ENCODE measurements at regions not wholly inside any gene's neighbourhood (a gene's known extent, or its start where the extent isn't known, plus 50 kb on each side); places are given as distances from the start of the nearest gene placed in this dataset.

- TF ChIP-seq MAX (IDR thresholded peaks at IDR 0.05; ENCODE audit: low read depth, low read length) (no peak), MYC (IDR thresholded peaks at IDR 0.05; ENCODE audit: low read depth, low read length) (no peak), CTCF (IDR thresholded peaks at IDR 0.05; ENCODE audit: low read depth, low read length) (no peak), POLR2A (IDR thresholded peaks at IDR 0.05; ENCODE audit: extremely low read depth, insufficient read length) (no peak)
- no peak for DNase-seq (ENCODE audit: low read depth)
- H3K4me3 ChIP-seq (ENCODE audit: low read depth, low read length): no peak overlapping the region
Measured at GRCh38 chr3:159348431-159348830, 546.6 kb downstream of the MFSD1 start.

- TF ChIP-seq MYC (IDR thresholded peaks at IDR 0.05; ENCODE audit: low read depth, low read length) (no peak), MAX (IDR thresholded peaks at IDR 0.05; ENCODE audit: low read depth, low read length) (no peak), CTCF (IDR thresholded peaks at IDR 0.05; ENCODE audit: low read depth, low read length) (no peak), POLR2A (IDR thresholded peaks at IDR 0.05; ENCODE audit: extremely low read depth, insufficient read length) (no peak)
- DNase-seq (ENCODE audit: low read depth): no peak
- no peak overlapping the region for H3K4me3 ChIP-seq (ENCODE audit: low read depth, low read length)
Measured at GRCh38 chr3:159356606-159357005, 554.8 kb downstream of the MFSD1 start.

- TF ChIP-seq POLR2A (IDR thresholded peaks at IDR 0.05; ENCODE audit: extremely low read depth, insufficient read length) (no peak), MAX (IDR thresholded peaks at IDR 0.05; ENCODE audit: low read depth, low read length) (no peak), MYC (IDR thresholded peaks at IDR 0.05; ENCODE audit: low read depth, low read length) (no peak), CTCF (IDR thresholded peaks at IDR 0.05; ENCODE audit: low read depth, low read length) (no peak)
- no peak overlapping the region for H3K4me3 ChIP-seq (ENCODE audit: low read depth, low read length)
- no peak for DNase-seq (ENCODE audit: low read depth)
Measured at GRCh38 chr3:159364511-159364910, 562.7 kb downstream of the MFSD1 start.

- DNase-seq (ENCODE audit: low read depth): no peak
- no peak for TF ChIP-seq POLR2A (IDR thresholded peaks at IDR 0.05; ENCODE audit: extremely low read depth, insufficient read length)
- TF ChIP-seq MAX (IDR thresholded peaks at IDR 0.05; ENCODE audit: low read depth, low read length): no peak
- no peak for TF ChIP-seq MYC (IDR thresholded peaks at IDR 0.05; ENCODE audit: low read depth, low read length)
- TF ChIP-seq CTCF (IDR thresholded peaks at IDR 0.05; ENCODE audit: low read depth, low read length): no peak
- H3K4me3 ChIP-seq (ENCODE audit: low read depth, low read length): no peak overlapping the region
Measured at GRCh38 chr3:159366476-159366875, 564.6 kb downstream of the MFSD1 start.

GRCh38 chr3:159371961-159372360 is 570.1 kb downstream of the MFSD1 start:
- H3K4me3 ChIP-seq (ENCODE audit: low read depth, low read length): no peak overlapping the region
- TF ChIP-seq POLR2A (IDR thresholded peaks at IDR 0.05; ENCODE audit: extremely low read depth, insufficient read length) (no peak), MYC (IDR thresholded peaks at IDR 0.05; ENCODE audit: low read depth, low read length) (no peak), CTCF (IDR thresholded peaks at IDR 0.05; ENCODE audit: low read depth, low read length) (no peak), MAX (IDR thresholded peaks at IDR 0.05; ENCODE audit: low read depth, low read length) (no peak)
- DNase-seq (ENCODE audit: low read depth): no peak

Measured in NB4 (cell line).